BJ (cell line): ENCODE measurements at regions not wholly inside any gene's neighbourhood (a gene's known extent, or its start where the extent isn't known, plus 50 kb on each side); places are given as distances from the start of the nearest gene placed in this dataset.

Experiments
- CTCF ChIA-PET: fragments of 350-600 bp; formaldehyde crosslinking; extraction: SDS; loops from one replicate; lab custom pipeline; 2021; ENCODE audit warnings: antibody characterized with exemption, inconsistent platforms; lab: Yijun Ruan, JAX
- POLR2A ChIA-PET: fragments of 300-600 bp; sonication (Branson Sonifier 250); formaldehyde crosslinking; extraction: SDS; loops from one replicate; lab custom pipeline; 2021; ENCODE audit warnings: antibody characterized with exemption; lab: Charles Lee
- DNase-seq: peaks from one replicate; pipeline ENCODE4 v3.0.0-alpha.2; 2011; ENCODE audit warnings: low read depth
- H3K27me3 ChIP-seq: 2 replicates; pipeline ENCODE4 v1.6.0; 2011; ENCODE audit warnings: low read length; ENCODE audit not compliant: control insufficient read depth, insufficient read depth
- H3K36me3 ChIP-seq: 2 replicates; pipeline ENCODE4 v1.5.1; 2011; ENCODE audit warnings: low read length; ENCODE audit not compliant: control insufficient read depth, insufficient read depth
- H3K4me3 ChIP-seq: 2 replicates; pipeline ENCODE4 v1.5.1; 2011; ENCODE audit warnings: low read depth, mild to moderate bottlenecking, control low read depth, low read length
- CTCF ChIP-seq: IDR thresholded peaks from 2 replicates; pipeline ENCODE4 v1.5.1; 2011; ENCODE audit warnings: low read depth, mild to moderate bottlenecking, control low read depth, inconsistent platforms, low read length, moderate library complexity; ENCODE audit not compliant: insufficient read depth

GRCh38 chr7:156445997-156446761 is 194.4 kb upstream of the RNF32 start:
- Histone ChIP-seq H3K4me3 (no peak overlapping the region), H3K27me3 (no peaks in the 10 kb centered on the region), H3K36me3 (no peaks in the 10 kb centered on the region)
- DNase-seq, result no peak
- POLR2A ChIA-PET, result no interaction called here
- CTCF ChIA-PET, result no interaction called here
- no peak for TF ChIP-seq CTCF

- CTCF ChIA-PET, result no interaction called here
- no peak for TF ChIP-seq CTCF
- DNase-seq, result no peak
- H3K4me3 ChIP-seq, result no peak overlapping the region
- H3K36me3 ChIP-seq, result no peaks in the 10 kb centered on the region
- POLR2A ChIA-PET, result no interaction called here
- H3K27me3 ChIP-seq, result no peaks in the 10 kb centered on the region
These were observed 198.1 kb upstream of the RNF32 start for GRCh38 chr7:156442516-156442915.

GRCh38 chr7:156440456-156440855 is 200.1 kb upstream of the RNF32 start:
- Histone ChIP-seq H3K4me3 (no peak overlapping the region), H3K36me3 (no peaks in the 10 kb centered on the region), H3K27me3 (no peaks in the 10 kb centered on the region)
- no peak for TF ChIP-seq CTCF
- CTCF ChIA-PET, result no interaction called here
- POLR2A ChIA-PET, result no interaction called here
- no peak for DNase-seq

GRCh38 chr7:156438011-156438410 is 202.6 kb upstream of the RNF32 start:
- TF ChIP-seq CTCF, result no peak
- POLR2A ChIA-PET, result no interaction called here
- H3K27me3 ChIP-seq, result no peaks in the 10 kb centered on the region
- no peaks in the 10 kb centered on the region for H3K36me3 ChIP-seq
- H3K4me3 ChIP-seq, result no peak overlapping the region
- CTCF ChIA-PET, result no interaction called here
- no peak for DNase-seq

- Histone ChIP-seq H3K4me3 (no peak overlapping the region), H3K27me3 (no peaks in the 10 kb centered on the region), H3K36me3 (no peaks in the 10 kb centered on the region)
- DNase-seq, result no peak
- POLR2A ChIA-PET, result no interaction called here
- CTCF ChIA-PET, result no interaction called here
- TF ChIP-seq CTCF, result no peak
These were observed 203.5 kb upstream of the RNF32 start for GRCh38 chr7:156437021-156437614.
